ENCODE measurements at regions not wholly inside any gene's neighbourhood (a gene's known extent, or its start where the extent isn't known, plus 50 kb on each side); places are given as distances from the start of the nearest gene placed in this dataset.

DNA sequence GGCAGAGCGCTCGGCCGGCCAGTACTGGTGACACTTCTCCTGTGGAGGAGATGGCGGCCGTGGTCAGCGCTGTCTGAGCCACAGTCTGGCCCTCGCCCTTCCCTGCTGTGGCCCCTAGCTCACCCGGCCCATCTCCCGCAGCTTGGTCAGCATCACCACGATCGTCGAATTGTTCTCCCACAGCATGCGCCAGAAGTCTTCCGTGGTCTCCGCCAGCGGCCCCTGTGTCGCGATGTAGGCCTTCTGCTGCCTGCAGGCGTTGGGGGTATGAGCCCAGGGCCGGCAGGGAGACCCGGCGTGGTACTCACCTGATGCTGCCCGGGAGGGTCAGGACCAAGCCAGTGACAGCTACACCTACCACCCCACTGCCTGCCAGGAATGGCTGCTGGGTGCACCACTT is 130.1 kb downstream of the PTPRS start:
- POLR2A ChIA-PET: no interaction called here
- Histone ChIP-seq H3K4me3 (ENCODE audit: low read length) (no peak overlapping the region), H3K27me3 (ENCODE audit: control insufficient read depth in 1 of 2, insufficient read depth in 2 of 2, low read length in 2 of 2) (no peaks in the 10 kb centered on the region), H3K27ac (ENCODE audit: low read depth in 1 of 2, low read length in 2 of 2) (no peak overlapping the region), H3K4me1 (ENCODE audit: insufficient read depth, low read length) (no peaks in the 10 kb centered on the region), H3K36me3 (ENCODE audit: insufficient read depth, low read length) (no peaks in the 10 kb centered on the region), H3K9me3 (ENCODE audit: control insufficient read depth in 1 of 2, insufficient read depth in 1 of 2, low read length in 2 of 2) (peaks cover 0 to 32% of the 10 kb centered on the region in 2 experiments)
- Mint-ChIP-seq H3K27ac (no peak overlapping the region), H3K4me3 (no peak overlapping the region), H3K4me1 (ENCODE audit: low read depth) (peaks cover under 1% of the 10 kb centered on the region), H3K36me3 (ENCODE audit: low read depth) (peaks cover 7% of the 10 kb centered on the region), H3K27me3 (no peaks in the 10 kb centered on the region), H3K9me3 (no peaks in the 10 kb centered on the region)
- TF ChIP-seq, protein P1, sequence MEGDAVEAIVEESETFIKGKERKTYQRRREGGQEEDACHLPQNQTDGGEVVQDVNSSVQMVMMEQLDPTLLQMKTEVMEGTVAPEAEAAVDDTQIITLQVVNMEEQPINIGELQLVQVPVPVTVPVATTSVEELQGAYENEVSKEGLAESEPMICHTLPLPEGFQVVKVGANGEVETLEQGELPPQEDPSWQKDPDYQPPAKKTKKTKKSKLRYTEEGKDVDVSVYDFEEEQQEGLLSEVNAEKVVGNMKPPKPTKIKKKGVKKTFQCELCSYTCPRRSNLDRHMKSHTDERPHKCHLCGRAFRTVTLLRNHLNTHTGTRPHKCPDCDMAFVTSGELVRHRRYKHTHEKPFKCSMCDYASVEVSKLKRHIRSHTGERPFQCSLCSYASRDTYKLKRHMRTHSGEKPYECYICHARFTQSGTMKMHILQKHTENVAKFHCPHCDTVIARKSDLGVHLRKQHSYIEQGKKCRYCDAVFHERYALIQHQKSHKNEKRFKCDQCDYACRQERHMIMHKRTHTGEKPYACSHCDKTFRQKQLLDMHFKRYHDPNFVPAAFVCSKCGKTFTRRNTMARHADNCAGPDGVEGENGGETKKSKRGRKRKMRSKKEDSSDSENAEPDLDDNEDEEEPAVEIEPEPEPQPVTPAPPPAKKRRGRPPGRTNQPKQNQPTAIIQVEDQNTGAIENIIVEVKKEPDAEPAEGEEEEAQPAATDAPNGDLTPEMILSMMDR (IDR thresholded peaks at IDR 0.05): no peak
- CTCF ChIA-PET: no interaction called here
- intact Hi-C loops (cut with DNase I, micrococcal nuclease): no loop called here
- ATAC-seq (ENCODE audit: poor library complexity): no peak
- no peak for DNase-seq

DNA sequence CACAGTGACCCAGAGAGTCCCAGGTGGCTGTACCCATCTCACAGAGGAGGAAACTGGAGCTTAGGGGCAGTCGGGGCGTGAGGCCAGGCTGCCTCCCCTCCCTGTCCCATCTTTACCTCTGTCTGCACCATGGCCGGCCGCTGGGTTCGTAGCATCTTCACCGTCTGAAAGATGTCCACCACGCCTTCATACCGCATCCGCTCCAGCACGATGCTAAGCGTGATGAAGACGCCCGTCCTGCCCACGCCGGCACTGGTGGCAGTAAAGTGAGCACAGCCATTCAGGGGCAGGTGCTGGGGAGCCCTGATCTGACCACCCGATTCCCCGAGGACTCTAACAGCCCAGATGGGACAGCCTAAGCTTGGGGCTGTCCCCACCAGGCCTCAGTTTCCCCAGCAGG is 132.8 kb downstream of the PTPRS start:
- peaks cover 6% of the 10 kb centered on the region for H3K4me1 Mint-ChIP-seq (ENCODE audit: low read depth)
- ChIA-PET POLR2A (no interaction called here), CTCF (no interaction called here)
- ATAC-seq (ENCODE audit: poor library complexity) (no peak), DNase-seq (no peak)
- intact Hi-C loops (cut with DNase I, micrococcal nuclease): no loop called here
- H3K27ac Mint-ChIP-seq: no peak overlapping the region
- peaks cover 7 to 49% of the 10 kb centered on the region in 2 experiments for H3K9me3 ChIP-seq (ENCODE audit: control insufficient read depth in 1 of 2, insufficient read depth in 1 of 2, low read length in 2 of 2)
- no peaks in the 10 kb centered on the region for H3K4me1 ChIP-seq (ENCODE audit: insufficient read depth, low read length)
- H3K4me3 Mint-ChIP-seq: no peak overlapping the region
- H3K9me3 Mint-ChIP-seq: peaks cover 2% of the 10 kb centered on the region
- H3K27me3 ChIP-seq (ENCODE audit: control insufficient read depth in 1 of 2, insufficient read depth in 2 of 2, low read length in 2 of 2): no peaks in the 10 kb centered on the region
- TF ChIP-seq, protein P1 (IDR thresholded peaks at IDR 0.05): no peak
- no peaks in the 10 kb centered on the region for H3K36me3 ChIP-seq (ENCODE audit: insufficient read depth, low read length)
- H3K4me3 ChIP-seq (ENCODE audit: low read length): no peak overlapping the region
- peaks cover 16% of the 10 kb centered on the region for H3K36me3 Mint-ChIP-seq (ENCODE audit: low read depth)
- H3K27me3 Mint-ChIP-seq: no peaks in the 10 kb centered on the region
- no peak overlapping the region for H3K27ac ChIP-seq (ENCODE audit: low read depth in 1 of 2, low read length in 2 of 2)

DNA sequence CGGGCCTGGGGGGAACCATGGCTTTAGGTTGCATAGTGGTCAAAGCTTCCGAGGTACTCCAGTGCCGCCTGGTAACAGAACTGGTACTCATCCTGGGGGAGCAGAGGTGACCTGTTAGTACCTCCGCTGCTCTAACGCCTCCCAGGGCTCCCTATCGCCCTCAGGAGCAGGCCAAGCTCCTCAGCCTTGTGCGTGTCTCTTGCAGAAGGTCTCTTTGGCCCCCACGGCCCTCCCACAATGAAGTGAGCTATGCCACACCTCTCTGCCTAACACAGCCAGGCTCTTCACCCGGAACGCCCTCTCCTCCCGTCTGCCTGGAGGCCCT is 133.9 kb downstream of the PTPRS start:
- POLR2A ChIA-PET: no interaction called here
- no peak overlapping the region for H3K27ac ChIP-seq (ENCODE audit: low read depth in 1 of 2, low read length in 2 of 2)
- Mint-ChIP-seq H3K36me3 (ENCODE audit: low read depth) (peaks cover 20% of the 10 kb centered on the region), H3K27ac (no peak overlapping the region), H3K4me3 (no peak overlapping the region), H3K27me3 (no peaks in the 10 kb centered on the region), H3K4me1 (ENCODE audit: low read depth) (peaks cover 6% of the 10 kb centered on the region), H3K9me3 (peaks cover 6% of the 10 kb centered on the region)
- H3K27me3 ChIP-seq (ENCODE audit: control insufficient read depth in 1 of 2, insufficient read depth in 2 of 2, low read length in 2 of 2): no peaks in the 10 kb centered on the region
- intact Hi-C loops (cut with DNase I, micrococcal nuclease): no loop called here
- H3K36me3 ChIP-seq (ENCODE audit: insufficient read depth, low read length): no peaks in the 10 kb centered on the region
- no peak overlapping the region for H3K4me3 ChIP-seq (ENCODE audit: low read length)
- DNase-seq: no peak
- TF ChIP-seq, protein P1 (IDR thresholded peaks at IDR 0.05): no peak
- CTCF ChIA-PET: no interaction called here
- H3K9me3 ChIP-seq (ENCODE audit: control insufficient read depth in 1 of 2, insufficient read depth in 1 of 2, low read length in 2 of 2): peaks cover 16 to 54% of the 10 kb centered on the region in 2 experiments
- no peak for ATAC-seq (ENCODE audit: poor library complexity)
- no peaks in the 10 kb centered on the region for H3K4me1 ChIP-seq (ENCODE audit: insufficient read depth, low read length)
